Mucosa of descending colon (tissue), 3 donors: ENCODE measurements at regions not wholly inside any gene's neighbourhood (a gene's known extent, or its start where the extent isn't known, plus 50 kb on each side); places are given as distances from the start of the nearest gene placed in this dataset.

Experiments used
- ATAC-seq: fragments of 200-7000 bp; cut with Tn5 transposase; one replicate; pipeline ENCODE4 v1.9.1; 2020; ENCODE audit warnings: mild to moderate bottlenecking, moderate library complexity
- DNase-seq, 3 donors: peaks; one replicate each; pipeline ENCODE4 v3.0.0-alpha.2; 2020
- H3K36me3 ChIP-seq: fragments of 200-600 bp; one replicate; pipeline ENCODE4 v1.8.0; 2021; ENCODE audit warnings: low read depth, mild to moderate bottlenecking
- H3K4me1 ChIP-seq: fragments of 200-600 bp; one replicate; pipeline ENCODE4 v1.8.0; 2021; ENCODE audit warnings: low read depth, mild to moderate bottlenecking
- H3K4me3 ChIP-seq: fragments of 200-600 bp; one replicate; pipeline ENCODE4 v1.8.0; 2021; ENCODE audit warnings: mild to moderate bottlenecking
- H3K9me3 ChIP-seq: fragments of 200-600 bp; one replicate; pipeline ENCODE4 v1.8.0; 2021; ENCODE audit warnings: mild to moderate bottlenecking
- CTCF ChIP-seq: fragments of 200-600 bp; IDR thresholded peaks from one replicate; pipeline ENCODE4 v1.8.0; 2022; ENCODE audit warnings: antibody characterized with exemption, mild to moderate bottlenecking
- intact Hi-C, 2 donors: fragments of 100-400 bp; cut with DNase I in 1 of 2; cut with micrococcal nuclease in 1 of 2; formaldehyde crosslinking; loops; one replicate each; pipeline versions ENCODE4 v1.11.0 to v1.11.1; 2022; cut with DNase I, micrococcal nuclease
- donor health status: DM: no; HTN: no; CAD: no; lungs with moderate emphysema.
- donor health status: DM: no; HTN: no; CAD: no.
- donor health status: DM: no; HTN: yes; CAD: no.

GRCh38 chr6:67888886-67889681 lies 746.0 kb upstream of the ADGRB3 start:
- no peak for DNase-seq
- peaks cover 41% of the 10 kb centered on the region for H3K9me3 ChIP-seq
- no peaks in the 10 kb centered on the region for H3K4me1 ChIP-seq
- TF ChIP-seq CTCF, result no peak
- no peak for ATAC-seq
- H3K36me3 ChIP-seq, result no peaks in the 10 kb centered on the region
- intact Hi-C loops, result no loop called here
- H3K4me3 ChIP-seq, result no peak overlapping the region

- TF ChIP-seq CTCF, result no peak
- Histone ChIP-seq H3K9me3 (peaks cover 47% of the 10 kb centered on the region), H3K4me1 (no peaks in the 10 kb centered on the region), H3K4me3 (no peak overlapping the region), H3K36me3 (no peaks in the 10 kb centered on the region)
- ATAC-seq, result no peak
- DNase-seq, result no peak
- intact Hi-C loops, result no loop called here
Measured at GRCh38 chr6:67888546-67888885, 746.6 kb upstream of the ADGRB3 start.

GRCh38 chr6:67887747-67888545 lies 747.1 kb upstream of the ADGRB3 start:
- TF ChIP-seq CTCF, result no peak
- peak in 1 of 3 donors; percentile 33 for DNase-seq

GRCh38 chr6:67887419-67887746 lies 747.7 kb upstream of the ADGRB3 start:
- ATAC-seq (no peak), DNase-seq (no peak)
- intact Hi-C loops, result no loop called here
- no peak overlapping the region for H3K4me3 ChIP-seq
- no peaks in the 10 kb centered on the region for H3K4me1 ChIP-seq
- H3K36me3 ChIP-seq, result no peaks in the 10 kb centered on the region
- peaks cover 57% of the 10 kb centered on the region for H3K9me3 ChIP-seq
- TF ChIP-seq CTCF, result no peak

More at GRCh38 chr6:67887747-67888545, 747.1 kb upstream of the ADGRB3 start:
- no peaks in the 10 kb centered on the region for H3K36me3 ChIP-seq
- intact Hi-C loops, result no loop called here
- H3K4me1 ChIP-seq, result no peaks in the 10 kb centered on the region
- ATAC-seq, result no peak
- H3K9me3 ChIP-seq, result peaks cover 51% of the 10 kb centered on the region
- no peak overlapping the region for H3K4me3 ChIP-seq

GRCh38 chr6:67886840-67887292 lies 748.2 kb upstream of the ADGRB3 start:
- Histone ChIP-seq H3K4me1 (no peaks in the 10 kb centered on the region), H3K9me3 (peaks cover 62% of the 10 kb centered on the region), H3K4me3 (no peak overlapping the region), H3K36me3 (no peaks in the 10 kb centered on the region)
- intact Hi-C loops, result no loop called here
- DNase-seq, result peak in 1 of 3 donors; percentile 29
- no peak for TF ChIP-seq CTCF
- ATAC-seq, result no peak
